Fibroblast of gingiva (primary cell): ENCODE measurements at regions not wholly inside any gene's neighbourhood (a gene's known extent, or its start where the extent isn't known, plus 50 kb on each side); places are given as distances from the start of the nearest gene placed in this dataset.
"Not testable (repeated sequence)": the region's sequence is repeated elsewhere in the genome, so short reads cannot be mapped to it uniquely, and the experiment has no call there.

Source experiments
- DNase-seq: peaks from one replicate; pipeline ENCODE4 v3.0.0-alpha.2; 2011; ENCODE audit warnings: low read depth

GRCh38 chr14:44613061-44613712, 106.1 kb upstream of the FSCB start:
- peak; percentile 17 for DNase-seq

- DNase-seq: no peak
Observed at GRCh38 chr14:44612002-44612401, 104.9 kb upstream of the FSCB start.

GRCh38 chr14:44609876-44610510, 102.9 kb upstream of the FSCB start:
- peak; percentile 11 for DNase-seq

GRCh38 chr14:44609201-44609600, 102.1 kb upstream of the FSCB start:
- DNase-seq: no peak

GRCh38 chr14:44607701-44608100, 100.6 kb upstream of the FSCB start:
- DNase-seq: no peak

GRCh38 chr14:44606576-44606975, 99.5 kb upstream of the FSCB start:
- DNase-seq: no peak

- not testable (repeated sequence) for DNase-seq
Observed at GRCh38 chr14:44601266-44601665, 94.2 kb upstream of the FSCB start.

GRCh38 chr14:44589180-44589579, 82.1 kb upstream of the FSCB start:
- DNase-seq: no peak

GRCh38 chr14:44586910-44587309, 79.8 kb upstream of the FSCB start:
- DNase-seq: no peak

GRCh38 chr14:44576356-44576755, 69.3 kb upstream of the FSCB start:
- DNase-seq: no peak

GRCh38 chr14:44567997-44568396, 60.9 kb upstream of the FSCB start:
- DNase-seq: no peak

- DNase-seq: no peak
Observed at GRCh38 chr14:44565968-44566367, 58.9 kb upstream of the FSCB start.

- peak; percentile 22 for DNase-seq
Observed at GRCh38 chr14:44564908-44565307, 57.8 kb upstream of the FSCB start.
